Stimulated activated CD4-positive, alpha-beta T cell treated with anti-CD3 and anti-CD28 coated beads, TNF-alpha, amount 100 ng/mL, for 1 hour (primary cell): ENCODE measurements at regions not wholly inside any gene's neighbourhood (a gene's known extent, or its start where the extent isn't known, plus 50 kb on each side); places are given as distances from the start of the nearest gene placed in this dataset.

Experiments
- DNase-seq, 3 donors: peaks; one replicate each; pipeline ENCODE4 v3.0.0-alpha.2; 2020; ENCODE audit warnings: low read depth in 3 of 3, low spot score in 1 of 3

DNA sequence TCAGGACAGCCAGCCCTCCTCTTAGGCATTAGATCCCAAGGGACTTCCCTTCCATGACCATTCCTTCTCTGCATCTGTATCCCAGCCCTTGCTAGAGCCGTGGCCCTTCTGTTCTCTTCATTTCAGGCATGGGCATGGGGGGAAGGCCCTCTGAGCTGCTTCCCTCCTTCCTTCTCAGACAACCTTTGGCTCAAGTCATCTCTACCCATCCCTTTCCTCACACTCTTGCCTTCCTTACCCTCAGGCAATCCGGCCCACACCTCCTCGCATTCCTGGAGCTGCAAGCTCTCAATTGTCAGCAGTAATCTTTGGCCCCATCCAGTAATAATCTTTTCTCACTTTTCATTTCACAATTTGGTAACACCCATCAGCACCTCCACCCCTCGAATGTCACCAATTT lies 426.9 kb upstream of the JARID2 start:
- DNase-seq = no peak

DNA sequence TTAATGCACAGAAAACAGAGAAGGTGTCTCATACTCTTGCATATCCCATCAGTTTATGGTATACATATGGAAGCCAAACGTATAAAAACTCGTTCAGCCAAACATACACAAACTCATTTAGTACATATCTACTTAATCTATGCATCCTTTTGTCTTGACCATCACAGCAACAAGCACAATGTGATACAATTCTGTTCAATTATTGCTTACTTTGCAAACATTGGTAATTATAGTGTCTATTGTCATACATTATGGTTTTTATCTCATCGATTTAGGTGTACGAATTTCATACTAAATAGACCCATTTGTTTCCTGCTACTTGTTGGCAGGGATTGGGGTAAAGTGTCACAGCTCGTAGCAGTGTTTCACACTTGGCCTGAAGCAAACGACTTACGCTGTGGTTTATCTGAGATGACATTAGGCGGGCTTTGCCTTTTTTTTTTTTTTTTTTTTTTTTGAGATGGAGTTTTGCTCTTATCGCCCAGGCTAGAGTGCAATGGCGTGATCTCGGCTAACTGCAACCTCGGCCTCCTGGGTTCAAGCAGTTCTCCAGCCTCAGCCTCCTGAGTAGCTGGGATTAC lies 425.9 kb upstream of the JARID2 start:
- no peak for DNase-seq

DNA sequence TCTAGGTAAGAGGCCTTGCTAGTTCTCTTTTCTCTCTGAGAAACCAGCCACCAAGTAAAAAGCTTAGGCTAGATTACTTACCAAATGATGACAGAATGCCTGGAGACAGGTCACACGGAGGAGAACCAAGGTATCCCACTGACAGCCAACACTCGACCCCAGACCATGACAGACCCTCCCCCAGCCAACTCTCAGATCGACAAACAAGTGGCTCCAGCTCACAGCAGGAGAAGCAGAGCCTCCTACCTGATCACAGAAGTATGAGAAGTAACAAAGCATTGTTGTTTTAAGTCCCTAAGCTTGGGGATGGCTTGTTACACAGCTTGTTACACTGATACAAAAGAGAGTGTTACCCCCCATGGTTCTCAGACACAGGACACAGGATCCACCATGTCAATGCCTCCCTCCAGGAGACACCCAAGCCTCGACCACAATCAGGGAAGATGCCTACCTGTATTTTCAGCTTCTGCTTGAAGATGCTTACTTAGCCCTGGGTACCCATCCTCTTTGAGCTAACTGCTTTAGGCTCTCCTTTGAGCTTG lies 423.8 kb upstream of the JARID2 start:
- no peak for DNase-seq

DNA sequence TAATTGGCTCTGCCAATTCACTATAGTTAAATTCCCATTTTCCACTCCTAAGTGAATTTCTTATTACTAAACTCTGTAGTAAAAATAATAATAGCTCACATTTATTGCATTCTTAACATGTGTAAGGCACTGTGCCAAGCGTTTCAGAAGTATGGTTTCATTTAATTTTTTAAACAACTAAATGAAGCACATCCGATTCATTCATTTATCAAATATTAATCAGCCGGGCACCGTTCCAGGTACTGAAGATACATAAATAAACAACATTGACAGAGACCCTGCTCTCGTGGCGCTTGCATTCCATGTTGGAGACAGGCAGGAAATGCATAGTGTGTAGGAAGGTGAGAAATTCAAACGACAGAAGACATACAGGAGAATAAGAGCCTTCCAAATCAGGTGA lies 423.2 kb upstream of the JARID2 start:
- no peak for DNase-seq

DNA sequence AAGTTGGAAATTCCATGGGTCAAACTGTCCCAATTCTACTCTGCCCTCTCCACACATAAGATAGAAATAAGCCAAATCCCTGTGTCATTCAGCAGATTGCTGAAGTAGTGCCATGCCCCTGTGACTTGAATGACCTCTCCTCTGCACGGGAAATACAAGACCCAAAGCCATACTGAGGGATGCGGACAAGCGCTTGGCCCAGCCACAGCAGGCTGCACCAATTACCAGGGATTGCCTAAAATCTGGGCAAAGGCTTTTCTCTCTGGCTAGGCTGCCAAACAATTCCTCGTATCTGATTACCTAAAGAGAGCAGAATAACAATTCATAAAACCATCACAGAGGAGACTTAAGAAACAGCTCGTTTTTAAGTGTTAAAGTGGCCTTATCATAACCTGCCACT lies 421.8 kb upstream of the JARID2 start:
- no peak for DNase-seq

DNA sequence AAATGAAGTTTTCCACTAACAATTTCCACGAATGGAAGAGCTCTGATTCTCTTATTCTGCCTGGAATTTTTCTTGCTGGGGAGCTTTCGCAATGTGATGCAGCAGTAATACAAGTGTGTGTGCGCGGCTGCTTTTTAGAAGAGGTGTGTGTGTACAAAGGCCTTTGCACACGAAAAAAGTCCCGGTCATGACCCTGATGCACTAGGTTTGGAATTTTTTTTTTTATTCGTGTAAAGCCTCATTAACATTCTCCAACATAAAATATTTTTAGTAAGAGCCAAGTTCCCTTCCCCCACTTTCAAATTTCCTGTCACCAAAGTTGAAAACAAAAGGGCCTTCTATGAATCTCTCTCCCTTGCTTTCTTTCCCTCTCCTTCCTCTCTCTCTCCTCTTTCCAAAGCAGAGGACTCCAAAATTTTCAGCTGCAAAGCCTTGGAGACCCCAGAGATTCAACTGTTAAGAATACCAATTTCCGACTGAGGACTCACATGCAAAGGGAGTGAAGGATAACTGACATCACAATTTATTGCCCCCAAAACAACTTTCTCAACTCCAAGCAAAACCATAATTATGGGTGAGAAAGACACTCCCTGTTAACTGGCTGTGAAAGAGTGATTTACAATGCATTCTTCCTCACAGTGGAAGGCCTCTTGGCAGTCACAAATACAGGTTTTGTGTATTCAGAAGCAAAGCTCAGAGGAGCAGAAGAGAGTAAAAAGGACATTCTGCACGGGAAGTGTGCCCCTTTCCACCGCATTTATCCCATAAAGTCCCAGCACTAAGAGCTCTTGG lies 421.2 kb upstream of the JARID2 start:
- DNase-seq = no peak

DNA sequence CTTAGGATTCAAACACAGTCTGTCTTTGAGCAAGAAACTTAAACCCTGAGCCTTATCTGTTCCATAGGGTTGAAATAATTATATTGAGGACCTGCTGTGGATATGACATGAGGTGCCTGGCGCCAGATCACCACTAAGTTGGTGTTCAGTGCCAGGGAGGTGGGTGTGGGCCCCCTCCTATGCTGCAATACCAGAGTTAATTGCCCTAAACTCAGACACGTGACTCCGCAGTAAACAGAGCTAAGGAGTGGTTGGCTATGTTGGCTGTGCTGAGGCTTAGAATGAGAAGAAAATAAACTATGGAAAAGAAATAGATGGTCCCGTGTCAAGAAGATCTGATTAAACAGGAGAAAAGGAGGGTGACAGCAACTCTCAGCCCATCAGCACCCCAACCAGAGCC lies 419.4 kb upstream of the JARID2 start:
- no peak for DNase-seq

DNA sequence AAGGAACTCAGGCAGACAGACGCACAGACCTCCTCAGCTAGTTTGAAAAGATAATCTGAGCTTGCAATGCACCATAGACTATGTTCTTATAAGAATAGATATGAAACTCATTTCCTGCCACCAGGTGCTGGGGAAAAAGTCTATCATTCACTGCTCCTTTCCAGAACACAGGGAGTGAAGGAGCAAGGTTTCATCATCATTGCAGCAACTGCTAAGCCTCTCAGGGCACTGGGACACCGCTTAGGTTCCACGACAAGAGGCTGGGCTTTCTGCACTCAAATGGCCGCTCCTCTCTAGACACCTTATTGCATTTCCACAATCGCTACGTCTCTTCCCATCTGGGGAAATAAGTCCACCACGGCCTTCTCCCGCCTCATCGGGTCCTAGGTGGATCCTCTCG lies 418.5 kb upstream of the JARID2 start:
- DNase-seq = no peak

DNA sequence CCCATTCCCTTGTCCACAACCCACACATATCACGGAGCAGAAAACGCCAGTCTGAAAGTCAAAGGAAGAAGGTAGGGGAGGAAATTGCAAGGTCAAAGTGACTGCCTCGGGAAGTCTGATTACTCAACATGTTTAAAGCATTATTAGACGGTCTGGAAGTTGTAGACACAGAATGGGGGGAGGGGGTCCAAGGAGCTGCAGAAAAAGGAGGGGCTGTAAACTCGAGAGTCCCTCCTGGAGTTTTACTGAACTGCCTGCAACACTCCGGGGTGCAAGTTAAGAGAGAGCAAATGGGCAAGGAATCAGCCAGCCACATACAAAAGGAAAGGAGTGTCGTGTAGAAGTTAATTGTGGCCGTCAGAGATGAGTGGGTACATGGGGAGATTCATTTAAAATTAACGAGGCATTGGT lies 417.7 kb upstream of the JARID2 start:
- DNase-seq = no peak

DNA sequence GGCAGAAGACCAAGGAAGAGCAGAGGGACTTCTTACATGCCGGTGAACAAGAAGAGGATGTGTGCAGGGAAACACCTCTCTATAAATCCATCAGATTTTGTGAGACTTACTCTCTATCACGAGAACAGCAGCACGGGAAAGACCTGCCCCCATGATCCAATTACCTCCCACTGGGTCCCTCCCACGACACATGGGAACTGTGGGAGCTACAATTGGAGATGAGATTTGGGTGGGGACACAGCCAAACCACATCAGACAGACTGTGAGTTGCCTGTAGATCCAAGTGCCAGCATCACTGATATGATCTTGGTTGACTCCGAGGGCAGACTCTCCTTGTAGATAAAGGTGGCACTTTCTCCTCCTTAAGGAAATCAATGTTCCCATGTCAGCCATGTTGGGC lies 414.8 kb upstream of the JARID2 start:
- no peak for DNase-seq

DNA sequence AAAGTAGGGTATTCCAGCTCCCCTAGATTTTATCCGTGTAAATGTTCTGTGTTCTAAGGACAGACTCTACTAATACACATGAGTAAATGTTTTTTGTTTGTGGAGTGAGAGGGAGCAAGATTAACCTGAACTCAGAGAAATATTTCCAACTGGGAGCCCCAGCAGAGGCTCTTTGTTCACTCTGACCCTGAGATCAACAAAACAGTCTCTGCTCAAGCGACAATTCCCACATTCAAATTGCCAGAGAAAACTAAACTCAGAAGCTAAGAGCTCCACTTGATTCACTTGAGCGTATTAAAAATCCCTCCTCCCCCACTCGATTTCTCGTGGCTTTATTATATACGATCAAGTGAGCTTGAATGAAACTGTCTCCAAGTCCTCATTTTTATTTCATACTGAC lies 413.9 kb upstream of the JARID2 start:
- DNase-seq = no peak

DNA sequence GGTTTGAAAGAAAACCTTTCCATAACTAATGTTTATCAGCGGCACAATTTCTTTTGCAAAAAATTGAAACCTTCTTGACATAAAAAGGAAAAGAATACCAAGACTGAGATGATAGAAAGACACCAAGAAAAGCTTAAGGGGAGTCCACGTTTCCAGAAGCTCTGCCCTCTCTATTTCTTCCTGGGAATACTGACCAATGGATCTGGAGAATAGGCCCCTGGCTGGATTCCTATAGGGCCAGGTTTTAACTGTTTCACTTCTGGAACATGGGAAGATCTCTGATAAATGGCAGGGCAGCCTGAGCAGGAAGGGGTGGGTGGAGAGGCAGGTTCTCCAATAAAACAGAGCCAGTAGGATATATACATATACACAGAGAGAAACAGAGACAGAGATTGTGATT lies 413.4 kb upstream of the JARID2 start:
- DNase-seq = no peak

DNA sequence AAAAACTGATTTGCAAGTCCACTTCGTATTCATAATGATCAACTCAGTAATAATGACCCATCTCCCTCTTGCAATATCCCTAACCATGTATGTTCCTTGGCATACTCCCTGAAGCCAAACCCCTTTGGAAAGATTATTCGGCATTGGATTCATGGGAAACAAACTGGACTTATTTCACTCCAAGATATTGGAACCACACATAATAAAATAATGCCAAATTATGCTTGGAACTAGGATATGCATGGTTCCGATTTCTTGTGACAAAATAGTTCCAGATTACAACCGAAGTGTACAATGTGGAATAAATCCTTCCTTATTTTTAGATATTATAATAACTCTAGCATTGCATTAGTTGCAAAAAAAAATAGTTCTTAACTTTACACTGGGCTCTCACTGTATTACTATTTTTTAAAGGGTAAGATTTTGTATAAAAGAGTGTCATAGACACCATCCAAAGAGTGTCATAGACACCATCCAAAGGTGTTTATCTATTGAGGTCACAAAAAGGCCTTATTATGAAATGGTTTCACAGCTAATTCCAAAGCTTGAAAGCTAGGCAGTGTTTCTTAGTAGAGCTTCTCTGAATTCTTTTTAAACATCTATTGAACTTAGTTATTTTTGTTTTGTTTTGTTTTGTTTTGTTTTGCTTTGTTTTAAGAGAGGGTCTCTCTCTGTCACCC lies 410.9 kb upstream of the JARID2 start:
- DNase-seq = no peak

DNA sequence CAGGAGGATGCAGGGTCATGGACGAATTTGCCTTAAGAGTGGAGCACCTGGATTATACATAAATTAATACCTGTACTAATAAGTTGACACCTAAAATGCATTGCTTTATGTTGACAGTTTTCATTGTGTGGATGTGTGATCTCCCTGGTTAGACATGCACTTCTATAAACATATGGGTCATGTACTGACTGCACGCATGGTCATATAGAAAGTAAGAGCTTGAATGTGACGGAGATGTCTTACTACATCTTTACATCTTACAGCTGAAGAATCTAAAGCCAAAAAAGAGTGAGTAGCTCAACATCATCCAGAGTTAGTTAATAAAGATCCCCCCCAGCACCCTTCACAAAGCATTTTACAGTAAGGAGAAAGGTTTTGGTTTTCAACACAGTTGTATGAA lies 408.4 kb upstream of the JARID2 start:
- DNase-seq = no peak

DNA sequence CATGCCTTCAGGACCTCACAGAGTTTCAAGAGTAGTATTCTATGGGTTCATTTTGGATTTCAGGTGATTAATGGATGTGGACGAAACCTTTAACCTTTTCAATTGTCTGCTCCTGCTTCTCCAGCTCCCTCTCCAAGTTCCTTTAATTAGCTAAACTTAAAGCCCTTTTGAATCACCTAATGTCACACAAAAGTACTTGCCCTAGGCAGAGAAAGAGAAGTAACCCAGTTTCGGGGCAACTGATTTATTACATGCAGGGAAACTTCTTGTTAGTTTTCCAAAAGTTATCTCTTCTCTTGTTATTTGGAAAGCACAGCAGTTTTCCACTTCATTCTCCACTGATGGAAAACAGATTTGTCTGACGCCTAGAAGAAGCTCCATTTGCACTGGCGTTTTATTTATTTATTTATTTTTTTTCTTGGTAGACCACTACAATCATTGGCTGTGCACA lies 407.7 kb upstream of the JARID2 start:
- no peak for DNase-seq

DNA sequence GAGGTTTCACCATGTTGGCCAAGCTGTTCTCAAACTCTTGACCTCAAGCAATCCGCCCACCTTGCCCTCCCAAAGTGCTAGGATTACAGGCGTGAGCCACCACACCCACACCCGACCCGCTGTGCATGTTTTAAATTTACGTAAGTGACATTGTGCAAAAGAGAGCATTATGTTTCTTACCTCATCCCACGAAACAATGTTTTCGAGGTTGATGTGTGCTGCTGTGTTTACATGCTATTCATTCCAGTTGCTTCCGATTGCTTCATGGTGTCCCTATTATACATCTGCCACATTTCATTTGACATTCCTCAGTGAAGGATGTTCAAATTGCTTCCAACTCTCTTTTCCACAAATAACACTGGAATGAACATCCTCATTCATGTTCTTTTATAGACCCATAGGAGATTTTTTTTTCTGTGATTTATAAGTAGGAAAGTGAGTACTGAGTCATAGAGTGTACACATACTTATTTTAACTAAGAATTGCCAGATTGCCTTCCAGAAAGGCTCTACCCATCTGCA lies 403.9 kb upstream of the JARID2 start:
- no peak for DNase-seq

DNA sequence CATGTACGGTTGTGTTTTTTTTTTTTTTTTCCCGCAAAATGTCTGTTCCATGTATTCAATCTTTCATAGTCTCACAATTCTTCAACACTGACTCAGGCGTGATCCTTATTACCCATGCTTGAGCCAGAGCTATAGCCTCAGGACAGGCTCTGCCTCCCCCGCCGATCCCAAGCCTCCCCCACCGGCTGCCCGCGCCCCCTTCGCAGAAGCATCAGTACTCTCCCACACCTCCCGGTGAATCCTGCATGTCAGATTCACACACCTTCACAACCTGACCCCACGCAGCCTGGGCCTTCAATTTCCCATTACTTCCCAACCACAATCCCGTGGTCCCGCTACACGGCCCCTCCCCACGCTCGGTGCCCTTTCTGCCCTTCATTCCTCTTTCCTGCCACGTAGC lies 401.5 kb upstream of the JARID2 start:
- no peak for DNase-seq

DNA sequence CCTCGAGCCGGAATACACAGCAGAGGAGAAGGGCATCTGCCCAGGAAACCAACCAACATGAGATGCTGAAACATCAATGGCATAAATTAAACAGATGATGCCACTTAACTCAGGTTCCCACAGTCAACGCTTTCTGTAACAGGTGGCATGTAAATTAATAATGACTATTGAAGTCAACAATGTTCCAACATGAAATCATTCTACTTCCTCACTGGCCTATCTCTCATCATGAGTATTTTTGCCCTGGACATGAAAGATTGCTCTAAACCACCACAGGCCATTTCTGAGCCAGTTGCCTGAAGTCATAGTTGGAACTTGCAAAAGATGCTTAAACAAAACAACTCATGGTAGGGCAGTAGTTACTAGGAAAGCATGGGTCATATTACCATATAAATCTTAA lies 397.9 kb upstream of the JARID2 start:
- no peak for DNase-seq

DNA sequence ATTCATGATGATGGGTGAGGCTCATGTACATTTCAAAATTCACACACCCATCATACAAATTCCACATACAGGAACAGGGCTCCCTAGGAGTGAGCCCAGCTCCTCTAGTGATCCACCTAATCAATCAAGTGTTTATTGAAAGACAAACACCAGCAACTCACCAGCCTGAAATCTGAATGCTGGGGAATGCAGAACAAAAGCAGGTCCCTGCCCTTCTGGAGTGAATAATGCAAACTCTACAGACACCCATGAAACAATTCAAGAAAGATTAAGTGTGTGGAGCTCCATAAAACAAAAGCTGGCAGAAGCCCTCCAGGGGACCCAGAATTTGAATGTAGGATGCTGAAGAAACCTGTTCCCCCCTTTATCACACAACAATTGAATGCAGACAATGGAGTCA lies 396.7 kb upstream of the JARID2 start:
- no peak for DNase-seq

DNA sequence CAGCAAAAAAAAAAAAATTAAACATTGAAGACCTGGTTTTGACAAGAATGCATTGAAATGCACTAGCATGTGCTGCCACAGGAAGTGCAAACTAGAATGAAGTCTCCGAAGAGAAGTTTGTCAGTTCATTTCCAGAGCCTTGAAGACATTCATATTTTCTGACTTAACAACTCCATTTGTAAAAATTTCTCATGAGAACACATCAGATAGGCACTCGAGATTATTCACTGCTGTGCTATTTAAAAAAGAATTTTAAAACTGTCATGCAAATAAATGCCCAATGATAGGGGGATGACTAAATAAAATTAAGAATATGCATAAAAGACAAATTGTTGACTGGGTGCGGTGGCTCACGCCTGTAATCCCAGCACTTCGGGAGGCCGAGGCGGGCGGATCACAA lies 394.6 kb upstream of the JARID2 start:
- DNase-seq = no peak

DNA sequence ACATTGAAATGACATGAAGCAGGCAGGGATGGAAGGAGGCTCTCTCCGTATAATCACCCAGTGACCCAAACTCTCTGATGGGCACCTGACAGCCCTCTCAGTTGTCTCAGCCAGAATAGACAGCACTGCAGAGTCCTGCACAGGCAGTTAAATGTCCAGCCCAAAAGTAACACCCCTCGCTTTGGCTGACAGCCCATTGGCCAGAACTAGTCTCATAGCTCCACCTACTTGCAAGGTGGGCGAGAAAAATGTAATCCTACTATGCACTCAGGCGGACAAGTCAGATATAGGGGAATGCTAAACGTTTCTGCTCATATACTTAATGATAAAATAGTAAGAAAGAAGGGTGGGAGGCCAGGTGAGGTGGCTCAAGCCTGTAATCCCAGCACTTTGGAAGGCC lies 393.5 kb upstream of the JARID2 start:
- no peak for DNase-seq

DNA sequence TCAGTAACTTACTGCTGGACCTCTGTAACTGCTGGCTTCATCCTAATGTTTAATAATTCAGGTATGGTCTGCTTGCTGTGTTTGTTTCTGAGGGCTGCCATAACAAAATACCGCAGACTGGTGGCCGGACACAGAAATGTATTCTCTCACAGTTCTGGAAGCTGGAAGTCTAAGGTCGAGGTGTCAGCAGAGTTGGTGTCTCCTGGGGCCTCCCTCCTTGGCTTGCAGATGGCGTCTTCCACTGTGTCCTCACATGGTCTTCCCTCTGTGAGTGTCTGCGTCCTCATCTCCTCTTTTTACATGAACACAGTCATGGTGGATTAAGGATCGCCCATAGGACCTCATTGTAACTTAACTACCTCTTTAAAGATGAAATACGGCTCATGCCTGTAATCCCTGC lies 389.7 kb upstream of the JARID2 start:
- DNase-seq = no peak
